ENCODE measurements at regions not wholly inside any gene's neighbourhood (a gene's known extent, or its start where the extent isn't known, plus 50 kb on each side); places are given as distances from the start of the nearest gene placed in this dataset.

DNA sequence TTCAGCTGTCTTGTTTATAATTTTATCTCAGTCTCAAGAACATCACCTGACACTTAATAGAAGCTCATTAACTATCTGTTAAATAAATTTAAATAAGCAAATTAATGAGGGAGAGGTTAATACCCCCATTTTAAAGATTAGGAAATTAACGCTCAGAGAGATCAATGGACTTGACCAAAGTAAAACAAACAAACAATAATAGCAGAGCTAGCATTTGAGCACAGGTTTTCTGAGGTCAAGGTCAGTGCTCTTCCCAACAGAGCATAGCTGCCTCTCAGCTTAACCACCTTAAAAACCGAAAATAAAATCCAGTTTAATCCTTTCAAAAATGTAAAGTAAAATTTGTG is 196.6 kb upstream of the BCL6 start:
- Histone ChIP-seq H3K4me1 (ENCODE audit: insufficient read depth, low read length) (no peaks in the 10 kb centered on the region), H3K4me3 (ENCODE audit: low read length) (no peak overlapping the region), H3K9me3 (ENCODE audit: insufficient read depth, low read depth, low read length) (no peaks in the 10 kb centered on the region), H3K27ac (ENCODE audit: low read length) (no peak overlapping the region), H3K27me3 (ENCODE audit: insufficient read depth, low read length) (no peaks in the 10 kb centered on the region), H3K9ac (ENCODE audit: low read depth, low read length) (no peak overlapping the region), H3K36me3 (ENCODE audit: insufficient read depth, low read depth, low read length) (no peaks in the 10 kb centered on the region)

DNA sequence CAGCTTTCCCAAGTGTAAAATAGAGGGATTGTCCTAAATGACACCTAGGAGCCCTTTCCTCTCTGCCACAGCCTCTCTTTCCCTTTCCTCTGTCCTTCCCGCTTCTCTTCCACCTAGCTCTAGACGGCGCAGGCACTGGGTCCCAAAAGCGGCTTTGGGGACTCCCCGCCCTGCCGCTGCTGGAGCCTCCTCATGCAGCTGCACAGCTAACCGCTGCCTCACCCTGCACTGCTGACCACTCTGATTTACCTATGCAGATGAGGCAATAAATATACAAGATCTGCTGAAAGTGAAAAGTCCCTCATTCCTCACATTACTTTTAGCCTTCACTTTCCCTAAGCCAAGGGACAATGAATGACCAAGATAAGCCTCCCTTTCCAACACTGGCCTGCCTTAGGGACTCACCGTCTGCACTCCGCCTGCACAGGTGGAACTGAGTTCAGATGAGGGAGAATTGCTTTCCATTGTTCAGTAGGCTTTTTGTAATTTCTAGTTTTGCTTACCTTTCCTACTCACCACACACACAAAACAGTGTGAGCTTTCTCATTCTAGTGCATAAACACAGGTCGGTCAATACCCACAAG is 197.5 kb upstream of the BCL6 start:
- H3K27me3 ChIP-seq (ENCODE audit: insufficient read depth, low read length) = no peaks in the 10 kb centered on the region
- H3K4me1 ChIP-seq (ENCODE audit: insufficient read depth, low read length) = no peaks in the 10 kb centered on the region
- H3K9ac ChIP-seq (ENCODE audit: low read depth, low read length) = no peak overlapping the region
- H3K36me3 ChIP-seq (ENCODE audit: insufficient read depth, low read depth, low read length) = no peaks in the 10 kb centered on the region
- no peaks in the 10 kb centered on the region for H3K9me3 ChIP-seq (ENCODE audit: insufficient read depth, low read depth, low read length)
- no peak overlapping the region for H3K4me3 ChIP-seq (ENCODE audit: low read length)
- no peak overlapping the region for H3K27ac ChIP-seq (ENCODE audit: low read length)

DNA sequence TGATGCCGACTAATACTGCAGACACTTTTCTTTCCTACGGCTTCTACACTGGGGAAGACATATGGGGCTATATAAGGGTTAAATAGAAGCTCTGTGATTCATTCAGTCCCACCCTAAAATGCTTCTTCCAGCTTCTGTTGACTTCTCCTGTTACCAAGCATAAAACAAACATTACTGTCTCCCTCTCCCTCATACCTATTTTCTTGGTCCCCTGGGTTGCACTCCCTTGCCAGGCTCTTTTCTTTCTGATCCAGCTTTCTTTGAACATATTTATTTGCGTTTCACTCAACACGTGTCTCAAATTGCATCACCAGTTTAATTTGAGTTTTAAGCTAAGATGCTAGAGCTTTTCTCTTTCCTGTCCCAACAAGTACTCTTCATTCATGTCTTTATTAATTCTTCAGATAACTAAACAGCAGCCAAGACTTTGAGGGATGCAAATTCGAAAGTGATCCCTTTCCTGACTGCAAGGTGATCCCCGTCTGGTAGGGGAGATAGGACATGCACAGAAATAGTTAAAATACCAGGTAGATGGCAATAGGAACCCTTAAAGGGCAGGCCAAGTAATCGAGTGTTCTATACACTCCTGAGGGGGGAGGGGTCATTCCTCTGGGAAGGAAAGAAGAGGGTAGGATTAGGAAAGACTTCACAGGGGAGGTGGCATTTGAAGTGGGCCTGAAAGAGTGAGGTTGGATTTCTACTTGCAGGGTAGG is 198.6 kb upstream of the BCL6 start:
- Histone ChIP-seq H3K9ac (ENCODE audit: low read depth, low read length) (no peak overlapping the region), H3K36me3 (ENCODE audit: insufficient read depth, low read depth, low read length) (no peaks in the 10 kb centered on the region), H3K4me1 (ENCODE audit: insufficient read depth, low read length) (no peaks in the 10 kb centered on the region), H3K4me3 (ENCODE audit: low read length) (no peak overlapping the region), H3K9me3 (ENCODE audit: insufficient read depth, low read depth, low read length) (no peaks in the 10 kb centered on the region), H3K27ac (ENCODE audit: low read length) (no peak overlapping the region), H3K27me3 (ENCODE audit: insufficient read depth, low read length) (no peaks in the 10 kb centered on the region)

DNA sequence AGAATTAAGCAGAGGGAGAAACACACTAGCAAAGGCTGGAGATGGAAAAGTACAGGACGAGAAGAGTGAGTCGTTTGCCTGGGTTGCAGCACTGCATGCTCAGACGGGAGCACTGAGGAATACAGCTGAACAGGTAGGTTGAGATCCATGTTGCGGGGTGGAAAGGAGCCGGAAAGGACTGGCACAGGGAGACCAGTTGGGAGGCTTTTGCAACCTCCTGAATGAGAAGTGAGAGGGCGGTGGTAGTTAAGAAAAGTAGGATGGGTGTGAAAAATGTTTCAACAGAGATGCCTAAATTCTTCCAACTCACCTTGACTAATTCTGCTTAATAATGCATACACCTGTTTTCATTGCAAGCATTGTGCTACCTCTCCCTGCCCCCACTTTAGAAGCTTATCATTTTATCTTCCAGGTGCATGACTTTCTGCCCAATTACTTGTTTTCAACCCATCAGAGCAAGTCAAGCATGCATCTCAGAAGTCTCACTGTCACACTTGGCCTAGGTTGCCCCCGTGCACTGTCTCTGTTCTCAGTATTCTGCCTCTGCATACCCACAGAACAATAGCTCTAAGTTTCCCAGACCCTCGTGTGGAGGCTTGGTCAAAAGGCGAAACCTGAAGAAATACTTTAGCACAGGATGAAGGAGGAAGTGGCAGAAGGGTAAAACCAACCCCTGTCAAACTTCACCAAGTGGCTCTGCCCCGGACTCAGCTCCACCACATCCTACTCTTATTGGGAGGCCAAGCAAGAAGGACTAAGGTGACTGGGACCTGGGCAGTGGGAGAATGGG is 199.3 kb upstream of the BCL6 start:
- Histone ChIP-seq H3K9me3 (ENCODE audit: insufficient read depth, low read depth, low read length) (no peaks in the 10 kb centered on the region), H3K36me3 (ENCODE audit: insufficient read depth, low read depth, low read length) (no peaks in the 10 kb centered on the region), H3K4me3 (ENCODE audit: low read length) (no peak overlapping the region), H3K9ac (ENCODE audit: low read depth, low read length) (no peak overlapping the region), H3K4me1 (ENCODE audit: insufficient read depth, low read length) (no peaks in the 10 kb centered on the region), H3K27ac (ENCODE audit: low read length) (no peak overlapping the region), H3K27me3 (ENCODE audit: insufficient read depth, low read length) (no peaks in the 10 kb centered on the region)

DNA sequence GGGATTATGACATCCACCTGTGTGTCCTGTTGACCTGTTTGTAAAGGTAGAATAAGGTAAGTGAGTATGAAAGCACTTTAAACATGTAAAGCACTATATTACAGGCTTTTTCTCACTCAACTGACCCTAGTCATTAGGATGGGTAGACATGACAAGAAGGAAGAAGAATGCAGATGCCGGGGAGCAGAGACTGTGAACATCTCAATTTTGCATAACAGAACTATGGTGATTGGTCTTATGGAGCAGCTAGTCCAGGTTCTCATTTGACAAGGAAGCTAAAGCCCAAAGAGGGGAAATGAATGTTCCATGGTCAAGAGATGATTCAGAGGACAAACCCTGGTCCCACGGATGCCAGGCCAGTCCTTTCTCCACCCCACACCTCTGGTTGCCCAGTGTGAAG is 200.1 kb upstream of the BCL6 start:
- no peaks in the 10 kb centered on the region for H3K9me3 ChIP-seq (ENCODE audit: insufficient read depth, low read depth, low read length)
- no peak overlapping the region for H3K4me3 ChIP-seq (ENCODE audit: low read length)
- H3K9ac ChIP-seq (ENCODE audit: low read depth, low read length) = no peak overlapping the region
- H3K27ac ChIP-seq (ENCODE audit: low read length) = no peak overlapping the region
- no peaks in the 10 kb centered on the region for H3K27me3 ChIP-seq (ENCODE audit: insufficient read depth, low read length)
- H3K36me3 ChIP-seq (ENCODE audit: insufficient read depth, low read depth, low read length) = no peaks in the 10 kb centered on the region
- no peaks in the 10 kb centered on the region for H3K4me1 ChIP-seq (ENCODE audit: insufficient read depth, low read length)

DNA sequence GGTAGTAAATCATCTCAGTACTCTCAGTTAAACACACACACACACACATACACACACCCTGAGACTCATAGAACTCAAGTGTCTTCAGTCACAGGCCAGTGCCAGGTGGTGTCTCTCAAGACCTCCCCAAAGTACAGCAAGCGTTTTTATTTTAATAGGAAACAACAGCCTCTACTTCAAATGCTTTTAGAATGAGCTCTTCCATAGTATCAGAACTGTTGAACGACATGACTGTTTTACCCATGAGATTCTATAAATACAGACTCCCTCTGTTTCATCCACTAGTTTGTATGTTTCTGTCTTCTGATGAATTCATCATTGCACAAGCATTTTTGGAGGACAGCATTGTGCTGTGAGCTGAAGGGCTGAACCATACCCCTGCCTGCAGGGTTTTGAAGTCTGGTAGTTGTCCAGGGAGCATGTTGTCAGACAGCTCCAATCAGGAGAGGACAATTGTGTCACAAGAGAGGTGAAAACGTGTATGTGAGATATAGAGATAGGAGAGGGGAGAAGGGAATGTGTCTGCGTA is 201.0 kb upstream of the BCL6 start:
- Histone ChIP-seq H3K4me1 (ENCODE audit: insufficient read depth, low read length) (no peaks in the 10 kb centered on the region), H3K36me3 (ENCODE audit: insufficient read depth, low read depth, low read length) (no peaks in the 10 kb centered on the region), H3K27ac (ENCODE audit: low read length) (no peak overlapping the region), H3K9me3 (ENCODE audit: insufficient read depth, low read depth, low read length) (no peaks in the 10 kb centered on the region), H3K9ac (ENCODE audit: low read depth, low read length) (no peak overlapping the region), H3K27me3 (ENCODE audit: insufficient read depth, low read length) (no peaks in the 10 kb centered on the region), H3K4me3 (ENCODE audit: low read length) (no peak overlapping the region)

DNA sequence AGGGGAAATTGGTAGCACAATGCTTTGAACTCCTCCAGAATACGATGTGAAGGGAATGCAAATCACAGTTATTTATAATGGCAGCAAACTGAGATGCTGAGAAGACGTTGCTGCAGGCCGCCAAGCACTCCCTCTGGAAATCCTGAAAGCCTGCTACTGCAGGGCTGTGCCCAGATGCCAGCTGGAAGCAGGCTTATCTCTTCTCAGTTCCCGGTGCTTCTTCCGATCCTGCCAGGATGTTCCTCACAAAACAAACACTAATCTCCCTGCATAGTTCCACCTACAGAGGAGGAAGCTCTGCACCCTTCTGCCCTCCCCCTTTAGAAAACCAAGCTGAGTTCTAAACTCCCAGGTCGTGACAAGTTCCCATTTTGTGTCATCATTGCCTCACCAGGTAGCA is 201.7 kb upstream of the BCL6 start:
- Histone ChIP-seq H3K4me3 (ENCODE audit: low read length) (no peak overlapping the region), H3K4me1 (ENCODE audit: insufficient read depth, low read length) (no peaks in the 10 kb centered on the region)

DNA sequence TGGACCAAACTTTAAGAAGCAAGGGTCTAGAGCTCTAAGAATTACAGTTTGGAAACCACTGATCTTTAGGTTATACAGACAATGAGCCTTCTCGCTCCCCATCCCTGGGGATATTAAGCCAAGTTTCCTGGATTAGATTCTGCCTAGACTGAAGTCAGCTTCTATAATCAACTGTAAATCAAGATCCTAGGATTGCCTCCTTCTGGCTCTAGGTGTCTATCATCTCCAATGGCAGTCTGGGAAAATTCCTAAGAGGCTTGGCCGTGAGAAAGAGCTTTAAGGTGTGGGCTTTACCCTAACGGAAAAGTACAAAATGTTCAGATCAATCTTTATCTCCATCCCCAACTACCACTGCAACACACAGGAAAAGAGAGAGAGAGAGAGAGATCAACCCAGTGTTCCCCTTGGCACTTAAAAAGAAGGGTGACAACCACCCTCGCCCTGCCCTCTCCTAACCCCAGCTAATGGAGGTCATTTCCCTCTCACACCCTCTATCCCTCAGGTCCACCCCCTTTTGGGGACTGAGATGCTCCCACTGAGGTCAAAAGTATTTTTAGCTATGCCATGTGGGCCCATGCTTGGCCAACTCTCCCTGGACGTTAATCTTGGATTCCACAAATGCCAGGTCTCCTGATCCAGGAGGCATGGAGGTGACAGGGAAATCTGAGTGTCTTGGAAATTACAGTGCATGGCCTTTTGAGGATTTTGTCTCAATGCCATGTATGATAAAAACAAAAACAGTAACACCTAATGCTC is 202.8 kb upstream of the BCL6 start:
- H3K4me3 ChIP-seq (ENCODE audit: low read length) = no peak overlapping the region
- no peak overlapping the region for H3K27ac ChIP-seq (ENCODE audit: low read length)
- H3K4me1 ChIP-seq (ENCODE audit: insufficient read depth, low read length) = no peaks in the 10 kb centered on the region
- H3K9ac ChIP-seq (ENCODE audit: low read depth, low read length) = no peak overlapping the region
- H3K9me3 ChIP-seq (ENCODE audit: insufficient read depth, low read depth, low read length) = no peaks in the 10 kb centered on the region
- H3K27me3 ChIP-seq (ENCODE audit: insufficient read depth, low read length) = no peaks in the 10 kb centered on the region
- H3K36me3 ChIP-seq (ENCODE audit: insufficient read depth, low read depth, low read length) = no peaks in the 10 kb centered on the region

More for the DNA sequence above, 201.7 kb upstream of the BCL6 start:
- Histone ChIP-seq H3K36me3 (ENCODE audit: insufficient read depth, low read depth, low read length) (no peaks in the 10 kb centered on the region), H3K9me3 (ENCODE audit: insufficient read depth, low read depth, low read length) (no peaks in the 10 kb centered on the region), H3K27me3 (ENCODE audit: insufficient read depth, low read length) (no peaks in the 10 kb centered on the region), H3K9ac (ENCODE audit: low read depth, low read length) (no peak overlapping the region), H3K27ac (ENCODE audit: low read length) (no peak overlapping the region)

DNA sequence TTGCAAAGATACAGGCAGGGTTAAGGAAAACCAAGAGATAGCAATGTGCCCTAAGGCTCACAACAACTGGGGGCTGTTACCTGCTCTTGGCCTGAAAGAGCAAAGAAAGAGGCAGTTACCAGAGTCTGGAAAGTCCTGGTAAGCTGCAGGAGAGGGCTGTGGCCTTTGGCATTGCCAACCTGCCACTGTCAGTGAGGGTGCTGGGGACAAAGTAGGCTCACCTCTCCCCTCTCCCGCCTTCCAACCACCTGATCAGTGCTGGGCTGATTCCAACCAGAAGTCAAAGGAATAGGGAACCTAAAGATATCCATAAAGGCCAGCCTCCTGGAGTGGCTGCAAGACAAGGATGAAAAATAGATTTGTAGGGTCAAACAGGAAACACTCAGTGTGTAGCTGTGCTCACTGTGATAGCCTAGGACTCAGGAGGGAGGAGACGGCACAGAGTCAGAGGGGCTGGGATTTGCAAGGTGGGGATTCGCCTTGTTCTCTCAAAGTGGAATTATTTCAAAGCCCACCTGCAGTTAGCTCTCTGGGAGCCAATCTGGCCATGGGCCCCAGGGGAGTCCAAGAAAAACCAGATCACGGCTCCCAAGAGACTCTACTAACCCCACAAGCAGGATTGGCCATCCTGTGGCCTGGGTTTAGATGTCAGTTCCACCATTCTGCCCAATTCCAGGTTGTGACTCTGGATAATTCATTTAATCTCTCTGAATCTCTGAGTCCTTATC is 204.0 kb upstream of the BCL6 start:
- Histone ChIP-seq H3K36me3 (ENCODE audit: insufficient read depth, low read depth, low read length) (no peaks in the 10 kb centered on the region), H3K4me3 (ENCODE audit: low read length) (no peak overlapping the region), H3K27ac (ENCODE audit: low read length) (no peak overlapping the region), H3K27me3 (ENCODE audit: insufficient read depth, low read length) (no peaks in the 10 kb centered on the region), H3K9ac (ENCODE audit: low read depth, low read length) (no peak overlapping the region), H3K9me3 (ENCODE audit: insufficient read depth, low read depth, low read length) (no peaks in the 10 kb centered on the region), H3K4me1 (ENCODE audit: insufficient read depth, low read length) (no peaks in the 10 kb centered on the region)

DNA sequence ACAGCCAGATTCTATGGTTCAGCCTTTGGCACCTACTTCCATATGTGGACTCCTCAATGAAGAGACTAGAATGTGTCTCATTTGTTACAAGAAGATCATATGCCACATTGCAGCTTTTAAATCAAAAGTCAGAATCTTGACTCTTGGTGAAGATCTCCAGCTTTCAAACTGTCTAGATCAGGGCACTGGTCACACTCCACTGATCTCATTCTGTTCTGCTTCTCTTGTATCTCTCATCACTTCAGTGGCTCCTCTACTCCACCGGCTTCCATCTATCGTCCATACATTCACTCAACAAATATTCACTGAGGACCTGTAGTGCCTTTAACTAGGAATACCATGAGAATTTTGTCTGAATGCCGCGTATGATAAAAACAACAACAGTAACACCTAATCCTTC is 203.3 kb upstream of the LPP start:
- H3K36me3 ChIP-seq (ENCODE audit: insufficient read depth, low read depth, low read length) = no peaks in the 10 kb centered on the region

More for the DNA sequence above, 203.3 kb upstream of the LPP start:
- H3K27ac ChIP-seq (ENCODE audit: low read length) = no peak overlapping the region
- H3K4me1 ChIP-seq (ENCODE audit: insufficient read depth, low read length) = no peaks in the 10 kb centered on the region
- H3K27me3 ChIP-seq (ENCODE audit: insufficient read depth, low read length) = no peaks in the 10 kb centered on the region
- no peaks in the 10 kb centered on the region for H3K9me3 ChIP-seq (ENCODE audit: insufficient read depth, low read depth, low read length)
- H3K9ac ChIP-seq (ENCODE audit: low read depth, low read length) = no peak overlapping the region
- H3K4me3 ChIP-seq (ENCODE audit: low read length) = no peak overlapping the region
